ENCODE measurements at regions not wholly inside any gene's neighbourhood (a gene's known extent, or its start where the extent isn't known, plus 50 kb on each side); places are given as distances from the start of the nearest gene placed in this dataset.

GRCh38 chr6:105620878-105621277 is 218.0 kb upstream of the PREP start:
- H3K9ac ChIP-seq (ENCODE audit: low read depth, low read length) = no peak overlapping the region
- H3K36me3 ChIP-seq (ENCODE audit: insufficient read depth, low read depth, low read length) = no peaks in the 10 kb centered on the region
- H3K4me1 ChIP-seq (ENCODE audit: insufficient read depth, low read length) = no peaks in the 10 kb centered on the region
- no peak overlapping the region for H3K27ac ChIP-seq (ENCODE audit: low read length)
- no peak overlapping the region for H3K4me3 ChIP-seq (ENCODE audit: low read length)
- no peaks in the 10 kb centered on the region for H3K27me3 ChIP-seq (ENCODE audit: insufficient read depth, low read length)
- H3K9me3 ChIP-seq (ENCODE audit: insufficient read depth, low read depth, low read length) = no peaks in the 10 kb centered on the region

- peaks cover 1% of the 10 kb centered on the region; the same call in 1 of the 2 replicates for H3K9me3 ChIP-seq (ENCODE audit: insufficient read depth, low read depth, low read length)
- H3K27ac ChIP-seq (ENCODE audit: low read length) = no peak overlapping the region
- H3K36me3 ChIP-seq (ENCODE audit: insufficient read depth, low read depth, low read length) = no peaks in the 10 kb centered on the region
- no peak overlapping the region for H3K9ac ChIP-seq (ENCODE audit: low read depth, low read length)
- H3K27me3 ChIP-seq (ENCODE audit: insufficient read depth, low read length) = no peaks in the 10 kb centered on the region
- H3K4me3 ChIP-seq (ENCODE audit: low read length) = no peak overlapping the region
- H3K4me1 ChIP-seq (ENCODE audit: insufficient read depth, low read length) = no peaks in the 10 kb centered on the region
These were observed 217.3 kb upstream of the PREP start for GRCh38 chr6:105619971-105620741.

GRCh38 chr6:105618247-105618646 is 215.4 kb upstream of the PREP start:
- H3K9ac ChIP-seq (ENCODE audit: low read depth, low read length) = no peak overlapping the region
- H3K27me3 ChIP-seq (ENCODE audit: insufficient read depth, low read length) = no peaks in the 10 kb centered on the region
- H3K9me3 ChIP-seq (ENCODE audit: insufficient read depth, low read depth, low read length) = peaks cover 11% of the 10 kb centered on the region; the same call in 1 of the 2 replicates
- no peaks in the 10 kb centered on the region for H3K4me1 ChIP-seq (ENCODE audit: insufficient read depth, low read length)
- H3K27ac ChIP-seq (ENCODE audit: low read length) = no peak overlapping the region
- no peak overlapping the region for H3K4me3 ChIP-seq (ENCODE audit: low read length)
- H3K36me3 ChIP-seq (ENCODE audit: insufficient read depth, low read depth, low read length) = no peaks in the 10 kb centered on the region

GRCh38 chr6:105616521-105616920 is 213.6 kb upstream of the PREP start:
- Histone ChIP-seq H3K27me3 (ENCODE audit: insufficient read depth, low read length) (no peaks in the 10 kb centered on the region), H3K9me3 (ENCODE audit: insufficient read depth, low read depth, low read length) (peaks cover 11% of the 10 kb centered on the region; the same call in 1 of the 2 replicates), H3K9ac (ENCODE audit: low read depth, low read length) (no peak overlapping the region), H3K36me3 (ENCODE audit: insufficient read depth, low read depth, low read length) (no peaks in the 10 kb centered on the region), H3K27ac (ENCODE audit: low read length) (no peak overlapping the region), H3K4me1 (ENCODE audit: insufficient read depth, low read length) (no peaks in the 10 kb centered on the region), H3K4me3 (ENCODE audit: low read length) (no peak overlapping the region)

- no peak overlapping the region for H3K27ac ChIP-seq (ENCODE audit: low read length)
- peaks cover 11% of the 10 kb centered on the region; the same call in 1 of the 2 replicates for H3K9me3 ChIP-seq (ENCODE audit: insufficient read depth, low read depth, low read length)
- no peak overlapping the region for H3K9ac ChIP-seq (ENCODE audit: low read depth, low read length)
- no peaks in the 10 kb centered on the region for H3K36me3 ChIP-seq (ENCODE audit: insufficient read depth, low read depth, low read length)
- H3K27me3 ChIP-seq (ENCODE audit: insufficient read depth, low read length) = no peaks in the 10 kb centered on the region
- no peaks in the 10 kb centered on the region for H3K4me1 ChIP-seq (ENCODE audit: insufficient read depth, low read length)
- H3K4me3 ChIP-seq (ENCODE audit: low read length) = no peak overlapping the region
These were observed 208.7 kb upstream of the PREP start for GRCh38 chr6:105611606-105612005.

GRCh38 chr6:105609375-105609991 is 206.6 kb upstream of the PREP start:
- H3K9me3 ChIP-seq (ENCODE audit: insufficient read depth, low read depth, low read length) = peaks cover 3% of the 10 kb centered on the region; the same call in 1 of the 2 replicates
- no peak overlapping the region for H3K9ac ChIP-seq (ENCODE audit: low read depth, low read length)
- no peaks in the 10 kb centered on the region for H3K36me3 ChIP-seq (ENCODE audit: insufficient read depth, low read depth, low read length)
- H3K4me3 ChIP-seq (ENCODE audit: low read length) = no peak overlapping the region
- no peaks in the 10 kb centered on the region for H3K4me1 ChIP-seq (ENCODE audit: insufficient read depth, low read length)
- H3K27me3 ChIP-seq (ENCODE audit: insufficient read depth, low read length) = no peaks in the 10 kb centered on the region
- H3K27ac ChIP-seq (ENCODE audit: low read length) = no peak overlapping the region

- Histone ChIP-seq H3K4me3 (ENCODE audit: low read length) (no peak overlapping the region), H3K36me3 (ENCODE audit: insufficient read depth, low read depth, low read length) (no peaks in the 10 kb centered on the region), H3K4me1 (ENCODE audit: insufficient read depth, low read length) (no peaks in the 10 kb centered on the region), H3K27me3 (ENCODE audit: insufficient read depth, low read length) (no peaks in the 10 kb centered on the region), H3K9me3 (ENCODE audit: insufficient read depth, low read depth, low read length) (no peaks in the 10 kb centered on the region), H3K27ac (ENCODE audit: low read length) (no peak overlapping the region), H3K9ac (ENCODE audit: low read depth, low read length) (no peak overlapping the region)
These were observed 206.0 kb upstream of the PREP start for GRCh38 chr6:105608711-105609374.

GRCh38 chr6:105607636-105608621 is 205.0 kb upstream of the PREP start:
- Histone ChIP-seq H3K9me3 (ENCODE audit: insufficient read depth, low read depth, low read length) (no peaks in the 10 kb centered on the region), H3K36me3 (ENCODE audit: insufficient read depth, low read depth, low read length) (no peaks in the 10 kb centered on the region), H3K27ac (ENCODE audit: low read length) (no peak overlapping the region), H3K4me1 (ENCODE audit: insufficient read depth, low read length) (no peaks in the 10 kb centered on the region), H3K27me3 (ENCODE audit: insufficient read depth, low read length) (no peaks in the 10 kb centered on the region), H3K9ac (ENCODE audit: low read depth, low read length) (no peak overlapping the region), H3K4me3 (ENCODE audit: low read length) (no peak overlapping the region)

- no peak overlapping the region for H3K27ac ChIP-seq (ENCODE audit: low read length)
- H3K36me3 ChIP-seq (ENCODE audit: insufficient read depth, low read depth, low read length) = no peaks in the 10 kb centered on the region
- no peak overlapping the region for H3K4me3 ChIP-seq (ENCODE audit: low read length)
- H3K9me3 ChIP-seq (ENCODE audit: insufficient read depth, low read depth, low read length) = no peaks in the 10 kb centered on the region
- no peak overlapping the region for H3K9ac ChIP-seq (ENCODE audit: low read depth, low read length)
- no peaks in the 10 kb centered on the region for H3K4me1 ChIP-seq (ENCODE audit: insufficient read depth, low read length)
- H3K27me3 ChIP-seq (ENCODE audit: insufficient read depth, low read length) = no peaks in the 10 kb centered on the region
These were observed 204.1 kb upstream of the PREP start for GRCh38 chr6:105606831-105607463.

GRCh38 chr6:105604587-105604884 is 201.7 kb upstream of the PREP start:
- no peaks in the 10 kb centered on the region for H3K9me3 ChIP-seq (ENCODE audit: insufficient read depth, low read depth, low read length)
- H3K36me3 ChIP-seq (ENCODE audit: insufficient read depth, low read depth, low read length) = no peaks in the 10 kb centered on the region
- H3K27ac ChIP-seq (ENCODE audit: low read length) = no peak overlapping the region
- no peak overlapping the region for H3K9ac ChIP-seq (ENCODE audit: low read depth, low read length)
- H3K4me3 ChIP-seq (ENCODE audit: low read length) = no peak overlapping the region
- peaks cover 7% of the 10 kb centered on the region; the same call in 1 of the 2 replicates for H3K4me1 ChIP-seq (ENCODE audit: insufficient read depth, low read length)
- H3K27me3 ChIP-seq (ENCODE audit: insufficient read depth, low read length) = no peaks in the 10 kb centered on the region
